Caco-2 (cell line): ENCODE measurements at regions not wholly inside any gene's neighbourhood (a gene's known extent, or its start where the extent isn't known, plus 50 kb on each side); places are given as distances from the start of the nearest gene placed in this dataset.

Source experiments
- BruUV-seq: library from RNA; stranded (reverse); fragments of 400-500 nt; replicated peaks from 2 replicates; lab custom pipeline; 2021; lab: Mats Ljungman, UMichigan
- CTCF ChIA-PET: fragments of 300-600 bp; sonication (Branson Sonifier 250); formaldehyde crosslinking; loops from one replicate; lab custom pipeline; 2022; ENCODE audit warnings: antibody characterized with exemption; lab: Charles Lee
- POLR2A ChIA-PET: fragments of 300-600 bp; sonication (Branson Sonifier 250); formaldehyde crosslinking; loops from one replicate; lab custom pipeline; 2022; ENCODE audit warnings: antibody characterized with exemption; lab: Charles Lee
- DNase-seq, 2 experiments: peaks; one replicate each; pipeline versions ENCODE4 v3.0.0 to v3.0.0-alpha.2; 2020 to 2022
- H3K27me3 ChIP-seq: replicated peaks from 2 replicates; pipeline ENCODE4 v1.6.0; 2011; ENCODE audit warnings: low read length; ENCODE audit not compliant: control insufficient read depth, insufficient read depth
- H3K36me3 ChIP-seq: 2 replicates; pipeline ENCODE4 v1.5.1; 2011; ENCODE audit warnings: low read length; ENCODE audit not compliant: control insufficient read depth, insufficient read depth
- H3K4me1 ChIP-seq: fragments of 250-450 bp; sonication (Bioruptor Pico); 2 replicates; pipeline ENCODE4 v1.5.1; 2020; ENCODE audit warnings: mild to moderate bottlenecking
- H3K4me3 ChIP-seq: 2 replicates; pipeline ENCODE4 v1.5.1; 2011; ENCODE audit warnings: low read depth, mild to moderate bottlenecking, control low read depth, low read length
- H3K9me3 ChIP-seq: fragments of 250-450 bp; sonication (Bioruptor Pico); 2 replicates; pipeline ENCODE4 v1.5.1; 2020; ENCODE audit warnings: mild to moderate bottlenecking, moderate library complexity
- H3K27ac Mint-ChIP-seq: one replicate; pipeline ENCODE4 v1.8.0; 2022; ENCODE audit warnings: mixed read lengths; ENCODE audit not compliant: unreplicated experiment
- H3K27me3 Mint-ChIP-seq: one replicate; pipeline ENCODE4 v1.8.0; 2022; ENCODE audit warnings: mixed read lengths; ENCODE audit not compliant: insufficient read depth, unreplicated experiment
- H3K36me3 Mint-ChIP-seq: one replicate; pipeline ENCODE4 v1.8.0; 2022; ENCODE audit warnings: mild to moderate bottlenecking, mixed read lengths; ENCODE audit not compliant: insufficient read depth, unreplicated experiment
- H3K4me1 Mint-ChIP-seq: one replicate; pipeline ENCODE4 v1.8.0; 2022; ENCODE audit warnings: low read depth, mixed read lengths; ENCODE audit not compliant: unreplicated experiment
- H3K4me3 Mint-ChIP-seq: one replicate; pipeline ENCODE4 v1.8.0; 2022; ENCODE audit warnings: mild to moderate bottlenecking, moderate library complexity, mixed read lengths; ENCODE audit not compliant: unreplicated experiment
- H3K9me3 Mint-ChIP-seq: one replicate; pipeline ENCODE4 v1.8.0; 2022; ENCODE audit warnings: mixed read lengths; ENCODE audit not compliant: unreplicated experiment
- CTCF ChIP-seq, 2 experiments: fragments of 200-600 bp in 1 of 2; IDR thresholded peaks; 1 replicate in 1 of 2; 2 replicates in 1 of 2; pipeline versions ENCODE4 v1.5.1 to v1.8.0; 2011 to 2022; ENCODE audit warnings: antibody characterized with exemption in 1 of 2, control low read depth in 1 of 2, inconsistent platforms in 1 of 2, low read depth in 1 of 2, low read length in 1 of 2, mild to moderate bottlenecking in 1 of 2, moderate library complexity in 1 of 2; ENCODE audit not compliant: insufficient read depth in 1 of 2, severe bottlenecking in 1 of 2, unreplicated experiment in 1 of 2
- intact Hi-C: fragments of 100-400 bp; cut with micrococcal nuclease; formaldehyde crosslinking; loops from one replicate; pipeline ENCODE4 v1.10.0; 2022; ENCODE audit not compliant: unreplicated experiment

GRCh38 chr6:157760589-157761330, 62.3 kb upstream of the SNX9 start:
- Mint-ChIP-seq H3K9me3 (no peaks in the 10 kb centered on the region), H3K27me3 (no peaks in the 10 kb centered on the region), H3K4me1 (peaks cover 54% of the 10 kb centered on the region), H3K36me3 (no peaks in the 10 kb centered on the region), H3K4me3 (no peak overlapping the region), H3K27ac (peak overlapping the region; percentile 94)
- intact Hi-C loops, result no loop called here
- peaks cover 31% of the 10 kb centered on the region for H3K4me1 ChIP-seq
- no peaks in the 10 kb centered on the region for H3K36me3 ChIP-seq
- BruUV-seq, result no TSS peak
- no peaks in the 10 kb centered on the region for H3K27me3 ChIP-seq
- no peak for DNase-seq
- TF ChIP-seq CTCF (IDR thresholded peaks at IDR 0.05; ENCODE audit: insufficient read depth in 1 of 2, low read depth in 1 of 2, low read length in 1 of 2, severe bottlenecking in 1 of 2, unreplicated experiment in 1 of 2), result no peak
- CTCF ChIA-PET, result no interaction called here
- POLR2A ChIA-PET, result no interaction called here
- H3K4me3 ChIP-seq, result no peak overlapping the region
- no peaks in the 10 kb centered on the region for H3K9me3 ChIP-seq

GRCh38 chr6:157761331-157761921, 61.6 kb upstream of the SNX9 start:
- POLR2A ChIA-PET, result no interaction called here
- H3K4me3 Mint-ChIP-seq, result no peak overlapping the region

GRCh38 chr6:157761926-157762325, 61.1 kb upstream of the SNX9 start:
- ChIA-PET CTCF (no interaction called here), POLR2A (no interaction called here)
- Mint-ChIP-seq H3K9me3 (no peaks in the 10 kb centered on the region), H3K36me3 (no peaks in the 10 kb centered on the region), H3K4me3 (no peak overlapping the region), H3K27ac (peak overlapping the region; percentile 94), H3K4me1 (peaks cover 54% of the 10 kb centered on the region), H3K27me3 (no peaks in the 10 kb centered on the region)
- Histone ChIP-seq H3K4me3 (no peak overlapping the region), H3K27me3 (no peaks in the 10 kb centered on the region), H3K9me3 (no peaks in the 10 kb centered on the region), H3K36me3 (no peaks in the 10 kb centered on the region), H3K4me1 (peaks cover 30% of the 10 kb centered on the region)
- intact Hi-C loops, result loop anchor here (2.0 kb wide), 1 partner anchor 193 kb away; no protein-coding TSS in a partner anchor
- TF ChIP-seq CTCF (IDR thresholded peaks at IDR 0.05; ENCODE audit: insufficient read depth in 1 of 2, low read depth in 1 of 2, low read length in 1 of 2, severe bottlenecking in 1 of 2, unreplicated experiment in 1 of 2), result no peak
- DNase-seq, result no peak
- BruUV-seq, result no TSS peak

More at GRCh38 chr6:157761331-157761921, 61.6 kb upstream of the SNX9 start:
- no peaks in the 10 kb centered on the region for H3K9me3 Mint-ChIP-seq
- Histone ChIP-seq H3K9me3 (no peaks in the 10 kb centered on the region), H3K4me1 (peaks cover 30% of the 10 kb centered on the region), H3K36me3 (no peaks in the 10 kb centered on the region), H3K4me3 (no peak overlapping the region), H3K27me3 (no peaks in the 10 kb centered on the region)
- intact Hi-C loops, result no loop called here
- no peaks in the 10 kb centered on the region for H3K27me3 Mint-ChIP-seq
- peak overlapping the region; percentile 94 for H3K27ac Mint-ChIP-seq
- CTCF ChIA-PET, result no interaction called here
- TF ChIP-seq CTCF (IDR thresholded peaks at IDR 0.05; ENCODE audit: insufficient read depth in 1 of 2, low read depth in 1 of 2, low read length in 1 of 2, severe bottlenecking in 1 of 2, unreplicated experiment in 1 of 2), result no peak
- H3K36me3 Mint-ChIP-seq, result no peaks in the 10 kb centered on the region
- H3K4me1 Mint-ChIP-seq, result peaks cover 54% of the 10 kb centered on the region
- no TSS peak for BruUV-seq
- DNase-seq, result no peak
